ENCODE measurements at regions not wholly inside any gene's neighbourhood (a gene's known extent, or its start where the extent isn't known, plus 50 kb on each side); places are given as distances from the start of the nearest gene placed in this dataset.

DNA sequence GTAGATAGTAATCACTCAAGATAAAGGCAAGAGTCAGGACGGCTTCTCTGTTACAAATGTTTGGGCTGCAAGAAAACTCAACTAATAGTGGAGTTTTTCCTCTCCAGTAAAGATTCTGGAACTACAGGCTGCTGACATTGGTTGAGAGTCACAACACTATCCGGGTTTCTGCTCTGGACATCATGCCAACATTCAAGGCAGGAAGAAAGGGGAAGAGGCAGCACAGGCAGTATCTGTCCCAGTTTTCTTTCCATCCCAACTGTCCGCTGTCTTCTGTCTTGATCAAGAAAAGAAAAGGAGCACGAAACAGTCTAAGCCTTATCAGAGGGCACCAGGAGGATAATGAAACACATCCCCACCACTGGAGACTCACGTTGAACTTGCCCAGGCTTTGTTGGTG, 132.1 kb downstream of the MAIP1 start:
- TF ChIP-seq, protein P1, sequence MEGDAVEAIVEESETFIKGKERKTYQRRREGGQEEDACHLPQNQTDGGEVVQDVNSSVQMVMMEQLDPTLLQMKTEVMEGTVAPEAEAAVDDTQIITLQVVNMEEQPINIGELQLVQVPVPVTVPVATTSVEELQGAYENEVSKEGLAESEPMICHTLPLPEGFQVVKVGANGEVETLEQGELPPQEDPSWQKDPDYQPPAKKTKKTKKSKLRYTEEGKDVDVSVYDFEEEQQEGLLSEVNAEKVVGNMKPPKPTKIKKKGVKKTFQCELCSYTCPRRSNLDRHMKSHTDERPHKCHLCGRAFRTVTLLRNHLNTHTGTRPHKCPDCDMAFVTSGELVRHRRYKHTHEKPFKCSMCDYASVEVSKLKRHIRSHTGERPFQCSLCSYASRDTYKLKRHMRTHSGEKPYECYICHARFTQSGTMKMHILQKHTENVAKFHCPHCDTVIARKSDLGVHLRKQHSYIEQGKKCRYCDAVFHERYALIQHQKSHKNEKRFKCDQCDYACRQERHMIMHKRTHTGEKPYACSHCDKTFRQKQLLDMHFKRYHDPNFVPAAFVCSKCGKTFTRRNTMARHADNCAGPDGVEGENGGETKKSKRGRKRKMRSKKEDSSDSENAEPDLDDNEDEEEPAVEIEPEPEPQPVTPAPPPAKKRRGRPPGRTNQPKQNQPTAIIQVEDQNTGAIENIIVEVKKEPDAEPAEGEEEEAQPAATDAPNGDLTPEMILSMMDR (IDR thresholded peaks at IDR 0.05) = no peak
- no peak for TF ChIP-seq POLR2A (IDR thresholded peaks at IDR 0.05)
